Psoas muscle (tissue), 7 donors: ENCODE measurements at regions not wholly inside any gene's neighbourhood (a gene's known extent, or its start where the extent isn't known, plus 50 kb on each side); places are given as distances from the start of the nearest gene placed in this dataset.

ENCODE experiments used
- ATAC-seq, 4 donors: fragments of 200-7000 bp; cut with Tn5 transposase; one replicate each; pipeline ENCODE4 v1.9.1; 2020; ENCODE audit warnings: moderate library complexity in 3 of 4, mild to moderate bottlenecking in 2 of 4
- DNase-seq, 2 donors: peaks; one replicate each; pipeline ENCODE4 v3.0.0-alpha.2; 2020
- H3K27ac ChIP-seq: fragments of 200-600 bp; one replicate; pipeline ENCODE4 v1.8.0; 2022
- H3K27me3 ChIP-seq, 3 donors: fragments of 200-600 bp in 1 of 3; one replicate each; pipeline versions ENCODE4 v1.6.1 to v1.8.0; 2013 to 2022; ENCODE audit warnings: low read length in 2 of 3, mild to moderate bottlenecking in 2 of 3, moderate library complexity in 1 of 3; ENCODE audit not compliant: insufficient read depth in 3 of 3
- H3K36me3 ChIP-seq, 2 donors: fragments of 200-600 bp in 1 of 2; one replicate each; pipeline versions ENCODE4 v1.6.1 to v1.8.0; 2013 to 2022; ENCODE audit warnings: low read depth in 1 of 2, mild to moderate bottlenecking in 1 of 2, moderate library complexity in 1 of 2; ENCODE audit not compliant: insufficient read depth in 1 of 2
- H3K4me1 ChIP-seq: fragments of 200-600 bp; one replicate; pipeline ENCODE4 v1.8.0; 2022
- H3K4me3 ChIP-seq: fragments of 200-600 bp; one replicate; pipeline ENCODE4 v1.8.0; 2022; ENCODE audit warnings: mild to moderate bottlenecking
- H3K9me3 ChIP-seq: fragments of 200-600 bp; one replicate; pipeline ENCODE4 v1.8.0; 2022
- CTCF ChIP-seq: fragments of 200-600 bp; IDR thresholded peaks from one replicate; pipeline ENCODE4 v1.8.0; 2022; ENCODE audit warnings: antibody characterized with exemption
- WGBS, 3 donors: extraction: QIAGEN DNeasy Blood & Tissue Kit; methylation state at CpG; one replicate each; pipeline versions ENCODE4 v1.1.6 to v1.1.7; 2013; 5-methylcytosine and 5-hydroxymethylcytosine counted together
- intact Hi-C, 2 donors: fragments of 100-400 bp; cut with DNase I; formaldehyde crosslinking; loops; one replicate each; pipeline versions ENCODE4 v1.11.0 to v1.14.2; 2022
- donor health status: healthy with polysubstance abuse.
- donor health status: DM: no; HTN: no; CAD: no; lungs with moderate emphysema.
- donor health status: Bipolar disorder and iron deficiency.
- donor health status: healthy.
- donor health status: DM: yes; HTN: yes; CAD: no.
- donor health status: DM: no; HTN: no; CAD: no.
- donor health status: DM: yes; HTN: yes; CAD: no.

- H3K4me1 ChIP-seq, result no peaks in the 10 kb centered on the region
- no peak overlapping the region for H3K4me3 ChIP-seq
- intact Hi-C loops, result no loop called here
- no peaks in the 10 kb centered on the region for H3K9me3 ChIP-seq
- H3K27me3 ChIP-seq, result no peaks in the 10 kb centered on the region
- DNase-seq (peak in 1 of 2 donors; percentile 42), ATAC-seq (no peak)
- H3K27ac ChIP-seq, result no peak overlapping the region
- no peaks in the 10 kb centered on the region for H3K36me3 ChIP-seq
- 70 to 75% (median 73%) methylated on average over 6 of the region's 6 CpGs for WGBS, 3 donors
- TF ChIP-seq CTCF, result no peak
Observed at GRCh38 chr3:78281381-78281780, 1241.5 kb downstream of the ROBO2 start.

- WGBS, 3 donors, result 88 to 91% (median 89%) methylated on average over 2 of the region's 2 CpGs
- intact Hi-C loops, result no loop called here
- TF ChIP-seq CTCF, result no peak
Observed at GRCh38 chr3:78283994-78284393, 1244.1 kb downstream of the ROBO2 start.

GRCh38 chr3:78285032-78285728, 1245.3 kb downstream of the ROBO2 start:
- H3K4me3 ChIP-seq, result no peak overlapping the region
- DNase-seq (no peak), ATAC-seq (no peak)
- WGBS, 3 donors, result 71 to 76% (median 74%) methylated on average over 6 of the region's 6 CpGs
- H3K27ac ChIP-seq, result no peak overlapping the region
- no peak for TF ChIP-seq CTCF
- intact Hi-C loops, result no loop called here
- H3K9me3 ChIP-seq, result no peaks in the 10 kb centered on the region
- no peaks in the 10 kb centered on the region for H3K4me1 ChIP-seq
- H3K36me3 ChIP-seq, result no peaks in the 10 kb centered on the region
- no peaks in the 10 kb centered on the region for H3K27me3 ChIP-seq

More at GRCh38 chr3:78283994-78284393, 1244.1 kb downstream of the ROBO2 start:
- Histone ChIP-seq H3K9me3 (no peaks in the 10 kb centered on the region), H3K4me3 (no peak overlapping the region), H3K4me1 (no peaks in the 10 kb centered on the region), H3K36me3 (no peaks in the 10 kb centered on the region), H3K27me3 (no peaks in the 10 kb centered on the region), H3K27ac (no peak overlapping the region)
- DNase-seq (no peak), ATAC-seq (no peak)

GRCh38 chr3:78287085-78287484, 1247.2 kb downstream of the ROBO2 start:
- no peak for ATAC-seq
- Histone ChIP-seq H3K4me1 (no peaks in the 10 kb centered on the region), H3K36me3 (no peaks in the 10 kb centered on the region), H3K9me3 (no peaks in the 10 kb centered on the region), H3K27me3 (no peaks in the 10 kb centered on the region), H3K4me3 (no peak overlapping the region), H3K27ac (no peak overlapping the region)
- no peak for TF ChIP-seq CTCF
- intact Hi-C loops, result no loop called here
- DNase-seq, result no peak

- DNase-seq (no peak), ATAC-seq (no peak)
- WGBS, 3 donors, result 63 to 72% (median 70%) methylated on average over 3 of the region's 3 CpGs
- Histone ChIP-seq H3K36me3 (no peaks in the 10 kb centered on the region), H3K4me3 (no peak overlapping the region), H3K4me1 (no peaks in the 10 kb centered on the region), H3K9me3 (no peaks in the 10 kb centered on the region), H3K27me3 (no peaks in the 10 kb centered on the region), H3K27ac (no peak overlapping the region)
- TF ChIP-seq CTCF, result no peak
- intact Hi-C loops, result no loop called here
Observed at GRCh38 chr3:78293284-78293683, 1253.4 kb downstream of the ROBO2 start.
